Islet precursor cell (in vitro differentiated cells): ENCODE measurements at regions not wholly inside any gene's neighbourhood (a gene's known extent, or its start where the extent isn't known, plus 50 kb on each side); places are given as distances from the start of the nearest gene placed in this dataset.

ENCODE experiments used
- DNase-seq: peaks from one replicate; pipeline ENCODE4 v3.0.0-alpha.2; 2018

DNA sequence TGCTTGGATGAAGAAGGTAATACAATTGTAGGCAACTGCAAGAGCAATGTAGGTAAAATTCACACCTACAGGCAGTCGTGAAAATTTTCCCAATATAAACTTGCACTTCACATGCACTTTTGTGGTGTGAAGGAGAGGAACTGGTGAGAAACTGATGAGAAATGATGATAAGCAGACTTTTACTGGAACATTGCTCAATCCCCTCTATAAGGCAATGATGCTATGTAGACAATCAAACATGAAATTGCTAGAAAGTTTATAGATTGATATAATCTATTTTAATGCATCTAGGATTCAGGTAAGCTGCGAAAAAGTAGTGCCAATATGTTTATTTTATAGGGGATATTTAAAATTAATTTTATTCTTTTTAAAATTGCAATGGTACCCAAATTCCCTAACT, 802.2 kb downstream of the KCNT2 start:
- DNase-seq: no peak

DNA sequence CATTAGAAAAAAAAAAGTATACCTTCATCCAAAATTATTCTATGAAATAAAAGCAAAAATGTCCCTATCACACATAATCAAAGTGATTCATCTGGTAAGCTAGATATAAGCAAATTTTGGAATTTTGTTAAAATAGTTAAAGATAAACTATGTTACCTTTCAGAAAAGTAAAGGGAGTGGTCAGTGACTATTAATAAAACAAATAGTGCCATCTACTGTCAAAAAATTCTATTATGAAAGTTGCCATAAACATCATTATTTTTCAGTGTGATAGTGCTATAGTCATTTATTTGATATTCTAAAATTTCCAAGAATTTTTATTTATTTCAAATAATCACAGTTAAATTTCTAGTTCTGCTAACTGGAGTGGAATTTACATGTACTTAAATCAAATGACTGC, 803.7 kb downstream of the KCNT2 start:
- no peak for DNase-seq

DNA sequence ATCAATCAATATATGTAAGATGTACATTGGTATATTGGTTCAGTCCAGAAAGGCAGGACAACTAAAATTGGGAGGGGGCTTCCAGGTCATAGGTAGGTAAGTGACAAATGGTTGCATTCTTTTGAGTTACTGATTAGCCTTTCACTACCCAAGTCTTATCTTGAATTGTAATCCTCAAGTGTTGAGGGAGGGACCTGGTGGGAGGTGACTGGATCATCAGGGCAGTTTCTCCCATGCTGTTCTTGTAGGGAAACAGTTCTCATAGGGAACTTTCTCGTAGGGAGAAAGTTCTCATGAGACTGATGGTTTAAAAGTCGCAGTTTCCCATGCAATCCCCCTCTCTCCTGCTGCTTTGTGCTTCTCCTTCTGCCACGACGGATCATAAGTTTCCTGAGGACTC, 809.2 kb downstream of the KCNT2 start:
- DNase-seq: no peak

DNA sequence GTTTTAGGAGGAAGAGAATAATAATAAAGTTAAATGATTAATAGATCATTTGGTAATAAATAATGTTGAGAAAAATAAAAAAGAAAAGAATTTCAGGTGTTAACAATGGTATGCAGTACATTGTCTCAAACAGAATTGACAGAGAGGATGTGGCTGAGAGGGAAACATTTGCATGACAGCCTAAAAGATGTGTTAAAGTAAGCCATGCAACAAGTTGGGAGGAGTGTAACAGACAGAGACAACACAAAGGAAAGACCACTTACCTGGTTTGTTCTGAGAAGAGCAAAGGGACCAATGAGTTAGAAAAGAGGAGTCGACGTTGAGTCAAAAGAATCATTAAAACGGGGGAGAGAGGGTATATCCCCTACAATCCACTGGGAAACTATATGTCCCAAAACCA, 814.0 kb downstream of the KCNT2 start:
- DNase-seq: no peak

DNA sequence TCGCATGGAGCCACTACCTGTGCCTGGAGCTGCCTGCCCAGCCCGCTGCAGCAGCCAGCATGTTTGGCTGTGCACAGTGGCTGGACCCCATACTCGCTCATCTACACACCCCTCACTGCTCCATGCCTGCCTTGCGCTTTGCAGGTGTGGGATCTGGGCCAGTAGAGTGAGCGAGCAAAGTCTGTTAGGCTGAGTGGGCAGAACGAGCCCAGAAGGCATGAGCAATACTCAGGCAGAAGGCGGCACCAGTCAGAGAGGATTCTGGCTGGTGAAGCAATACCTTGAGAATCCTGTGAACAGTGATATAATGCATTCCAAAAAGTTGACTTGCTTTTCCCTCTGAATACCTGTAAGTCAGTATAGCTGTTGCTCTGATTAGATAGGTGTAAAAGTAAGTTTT, 816.4 kb downstream of the KCNT2 start:
- peak; percentile 63 for DNase-seq

DNA sequence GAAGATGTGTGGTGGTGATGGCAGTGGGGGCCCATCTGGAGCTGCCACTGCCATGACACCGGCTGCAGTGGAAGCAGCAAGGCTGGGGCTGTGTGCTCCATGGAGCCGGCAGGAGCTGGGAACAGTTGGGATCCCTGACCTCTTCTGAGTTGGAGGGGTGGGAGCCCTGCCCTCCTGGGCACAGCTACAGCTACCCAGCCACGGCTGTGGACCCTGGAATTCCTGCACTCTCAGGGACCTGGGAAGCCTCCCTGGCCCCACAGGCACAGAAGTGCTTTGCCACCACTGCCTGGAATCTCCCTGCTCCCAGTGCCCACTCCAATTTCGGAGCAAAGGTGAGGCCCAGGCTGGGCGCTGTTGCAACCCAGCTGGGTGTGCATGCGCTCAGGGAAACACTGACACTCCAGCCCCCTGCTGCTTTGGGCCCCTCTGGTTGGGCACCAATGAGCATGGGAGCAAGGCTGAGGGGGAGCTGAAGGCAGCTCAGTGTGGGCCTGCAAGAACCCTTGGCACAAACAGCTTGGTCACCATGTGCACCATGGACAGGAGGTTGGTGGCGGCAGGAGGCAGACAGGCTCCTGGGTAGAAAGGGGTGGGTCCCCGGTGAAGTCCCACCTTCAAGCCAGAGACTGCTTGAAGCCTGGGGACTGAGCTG, 817.6 kb downstream of the KCNT2 start:
- no peak for DNase-seq

DNA sequence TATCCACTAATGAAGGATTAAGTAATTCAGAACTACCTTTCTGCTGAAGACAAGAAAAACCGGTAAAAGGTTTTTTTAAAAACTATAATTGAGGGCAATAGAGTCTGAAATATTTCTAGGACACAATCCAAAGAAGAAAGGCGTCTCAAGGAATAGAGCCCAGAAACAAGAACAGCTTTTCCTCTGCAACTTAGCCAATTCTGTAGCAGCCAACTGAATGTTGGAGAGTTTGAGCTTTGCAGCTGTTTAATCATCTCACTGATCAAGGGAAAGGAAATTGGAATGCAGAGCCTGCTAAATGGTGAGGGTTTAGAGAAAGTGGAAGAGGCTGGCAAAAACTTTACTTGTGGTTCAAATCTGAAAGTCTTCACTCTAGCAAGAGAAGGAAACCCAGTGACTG, 818.9 kb downstream of the KCNT2 start:
- no peak for DNase-seq

DNA sequence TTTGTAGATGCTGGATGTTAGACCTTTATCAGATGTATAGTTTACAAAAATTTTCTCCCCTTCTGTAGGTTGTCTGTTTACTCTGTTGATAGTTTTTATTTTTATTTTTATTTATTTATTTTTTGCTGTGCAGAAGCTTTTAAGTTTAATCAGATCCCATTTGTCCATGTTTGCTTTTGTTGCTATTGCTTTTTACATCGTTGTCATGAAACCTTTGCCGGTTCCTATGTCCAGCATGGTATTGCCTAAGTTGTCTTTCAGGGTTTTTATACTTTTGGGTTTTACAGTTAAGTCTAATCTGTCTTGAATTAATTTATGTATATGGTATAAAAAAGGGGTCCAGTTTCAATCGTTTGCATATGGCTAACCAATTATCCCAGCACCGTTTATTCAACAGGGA, 819.5 kb downstream of the KCNT2 start:
- DNase-seq: no peak

DNA sequence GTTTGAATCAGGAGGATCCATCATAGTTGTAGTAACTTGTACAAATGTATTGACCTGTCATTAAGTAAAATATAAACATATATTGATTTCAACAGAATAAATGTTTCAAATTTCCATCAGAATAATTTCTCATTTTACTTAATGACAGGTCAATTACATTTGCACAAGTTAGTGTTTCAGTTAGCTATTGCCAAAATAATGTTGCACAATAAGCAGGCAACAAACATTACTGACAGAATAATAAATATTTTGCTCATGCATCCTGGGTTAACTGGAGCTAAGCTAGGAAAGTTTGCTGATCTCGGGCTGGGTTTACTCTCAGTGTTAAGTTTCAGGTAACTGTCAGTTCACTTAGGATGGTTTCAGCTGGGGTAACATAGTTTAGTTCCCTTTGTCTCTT, 822.4 kb downstream of the KCNT2 start:
- DNase-seq: no peak

DNA sequence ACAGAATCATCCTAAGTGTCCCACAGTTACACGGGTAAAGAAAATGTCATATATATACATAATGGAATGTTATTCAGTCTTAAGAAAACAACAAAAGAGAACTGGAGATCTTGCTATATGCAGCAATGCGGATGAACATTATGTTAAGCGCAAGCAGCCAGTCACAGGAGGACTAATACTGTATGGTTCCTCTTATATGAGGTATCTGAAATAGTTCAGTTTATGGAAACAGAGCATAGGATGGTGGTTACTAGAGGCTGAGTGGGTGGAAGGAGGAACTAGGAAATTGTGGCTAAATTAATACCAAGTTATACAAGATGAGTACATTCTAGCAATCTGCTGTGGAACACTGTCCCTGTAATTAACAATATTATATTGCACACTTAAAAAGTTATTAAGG, 834.3 kb downstream of the KCNT2 start:
- no peak for DNase-seq

DNA sequence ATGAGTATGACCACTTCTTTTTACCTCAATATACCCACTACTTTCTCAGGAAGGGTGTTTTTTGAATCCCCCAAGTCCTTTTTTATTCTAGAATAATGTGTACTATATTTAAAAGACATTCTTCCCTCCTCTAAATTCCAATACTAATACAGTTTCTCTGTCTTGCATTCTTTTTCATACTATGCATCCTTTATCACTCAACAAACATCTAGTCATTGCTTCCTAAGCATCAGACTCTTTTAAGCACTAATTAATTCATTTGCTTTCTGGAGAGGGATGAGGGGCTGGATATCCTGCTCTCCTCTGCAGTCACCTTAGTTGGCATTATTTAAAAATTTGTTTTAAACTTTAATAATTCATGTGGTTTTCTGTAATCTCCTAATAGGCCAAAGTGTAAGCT, 838.8 kb downstream of the KCNT2 start:
- DNase-seq: no peak

DNA sequence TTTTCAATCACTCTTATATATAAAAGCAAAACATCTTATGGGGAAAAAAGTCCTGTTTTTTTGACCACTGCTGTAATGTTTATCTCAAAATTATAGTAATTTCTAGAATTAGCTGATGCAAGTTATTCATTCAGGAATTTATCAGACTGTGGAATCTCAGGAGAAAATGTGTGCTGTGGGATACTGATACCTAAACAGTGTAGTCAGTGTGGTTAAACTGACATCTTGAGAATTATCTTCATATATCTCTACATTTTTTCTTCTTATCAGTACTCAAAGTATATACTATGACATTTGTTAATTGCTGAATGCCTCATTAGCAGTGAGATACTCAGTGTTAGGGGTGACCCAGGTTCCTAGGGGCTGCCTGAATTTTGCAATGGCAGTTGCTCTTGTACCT, 839.3 kb downstream of the KCNT2 start:
- DNase-seq: no peak

DNA sequence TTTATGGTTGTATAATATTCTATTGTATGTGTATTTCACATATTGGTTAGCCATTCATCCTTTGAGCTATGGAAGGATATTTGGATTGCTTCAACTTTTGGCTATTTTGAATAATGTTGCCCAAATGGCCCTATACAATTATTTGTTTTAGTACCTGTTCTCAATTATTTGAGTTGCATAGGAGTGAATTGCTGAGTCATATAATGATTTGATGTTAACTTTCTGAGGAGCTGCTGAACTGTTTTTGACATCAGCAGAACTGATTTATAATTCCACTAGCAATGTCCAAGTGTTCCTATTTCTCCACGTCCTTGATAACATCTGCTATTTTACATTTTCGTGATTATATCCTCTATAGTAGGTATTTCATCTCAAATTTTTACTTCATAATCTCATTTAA, 839.9 kb downstream of the KCNT2 start:
- DNase-seq: no peak

DNA sequence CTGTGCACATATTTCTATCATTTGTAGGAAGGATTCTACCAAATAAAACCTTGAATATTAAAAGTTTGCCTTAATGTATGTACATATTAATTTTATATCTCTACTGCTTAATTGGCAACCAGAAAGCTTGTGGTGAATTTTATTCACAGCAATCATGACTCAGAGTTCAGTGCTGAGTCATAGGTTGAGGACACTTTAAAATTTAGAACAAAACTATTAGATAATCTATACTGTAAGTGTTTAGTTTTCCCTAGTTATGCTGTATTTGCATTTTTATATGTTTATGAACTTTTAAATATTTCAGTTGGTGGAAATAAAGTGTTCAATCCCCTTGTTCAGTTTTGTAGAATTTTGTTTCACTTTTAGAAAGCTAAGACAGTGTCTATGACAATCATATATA, 841.5 kb downstream of the KCNT2 start:
- DNase-seq: no peak

DNA sequence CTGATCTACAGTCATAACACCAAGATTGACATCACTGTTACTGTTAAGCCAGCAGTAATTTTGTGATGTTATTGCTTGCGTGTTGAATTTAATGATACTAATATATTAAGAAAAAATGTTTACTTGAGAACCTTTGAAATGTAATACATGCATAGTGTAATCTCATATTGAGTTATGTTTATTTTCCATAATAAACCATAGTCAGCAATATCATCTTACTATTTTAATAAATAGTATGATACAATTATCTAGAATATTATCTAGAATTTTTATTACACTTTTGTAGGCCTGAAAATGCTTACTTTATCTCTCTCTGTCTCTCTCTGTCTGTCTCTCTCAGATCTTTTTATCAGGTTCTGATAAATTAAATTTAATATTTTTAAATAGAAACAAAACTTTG, 843.1 kb downstream of the KCNT2 start:
- no peak for DNase-seq

DNA sequence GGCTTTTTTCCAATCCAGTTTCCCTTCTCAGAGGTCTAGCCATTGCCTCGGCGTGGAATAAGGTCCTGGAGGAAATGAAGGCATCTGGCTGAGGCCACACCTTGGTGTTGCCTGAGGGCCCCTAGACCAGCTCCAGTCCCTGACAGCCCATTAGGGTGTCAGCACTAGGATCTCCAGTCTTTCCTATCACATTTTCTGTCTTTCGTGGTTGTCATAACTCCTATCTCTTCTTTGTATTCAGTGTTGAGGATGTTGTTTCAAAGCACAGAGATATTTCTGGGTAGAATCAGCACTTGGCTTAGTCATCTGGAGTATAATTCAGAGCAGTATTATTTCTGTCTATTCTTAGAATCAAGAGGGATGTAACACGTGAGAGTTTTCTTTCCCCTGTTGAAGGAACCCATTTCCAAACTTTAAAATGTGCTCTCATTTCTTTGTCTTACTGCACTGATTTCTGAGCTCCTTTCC, 844.3 kb downstream of the KCNT2 start:
- peak; percentile 68 for DNase-seq

DNA sequence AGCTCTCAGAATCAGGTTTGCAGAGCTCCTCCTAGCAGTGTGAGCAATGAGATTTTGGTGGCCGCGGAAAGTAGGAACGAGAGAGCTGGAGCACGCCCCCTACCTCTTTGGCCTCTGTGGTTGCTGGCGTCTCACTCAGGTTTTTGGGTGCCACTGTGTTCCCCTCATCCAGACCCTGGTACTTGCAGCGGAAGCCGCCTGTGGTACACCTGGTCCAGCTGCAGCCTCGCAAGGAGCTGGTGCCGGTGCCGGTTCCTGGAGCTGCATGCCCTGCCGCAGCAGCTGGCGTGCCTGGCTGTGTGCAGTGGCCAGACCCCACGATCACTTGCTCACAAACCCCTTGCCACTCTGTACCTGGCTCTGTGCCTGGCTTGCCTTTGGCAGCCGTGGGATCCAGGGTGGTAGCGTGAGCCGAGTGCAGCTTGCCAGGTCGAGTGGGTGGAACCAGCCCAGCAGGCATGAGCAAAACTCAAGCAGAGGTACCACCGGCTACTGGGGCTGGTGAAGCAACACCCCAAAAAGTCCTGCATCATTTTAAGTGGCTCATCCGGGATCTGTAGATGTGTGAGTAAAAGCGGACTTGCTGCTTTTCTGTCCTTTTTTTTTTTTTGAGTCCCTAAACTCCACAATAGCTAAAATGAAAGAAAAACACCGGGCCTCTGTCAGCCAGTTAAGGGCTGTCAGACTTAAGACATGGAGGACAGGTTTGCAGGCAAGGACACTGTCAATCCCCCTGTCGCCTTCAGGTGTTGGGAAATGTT, 844.9 kb downstream of the KCNT2 start:
- DNase-seq: no peak

DNA sequence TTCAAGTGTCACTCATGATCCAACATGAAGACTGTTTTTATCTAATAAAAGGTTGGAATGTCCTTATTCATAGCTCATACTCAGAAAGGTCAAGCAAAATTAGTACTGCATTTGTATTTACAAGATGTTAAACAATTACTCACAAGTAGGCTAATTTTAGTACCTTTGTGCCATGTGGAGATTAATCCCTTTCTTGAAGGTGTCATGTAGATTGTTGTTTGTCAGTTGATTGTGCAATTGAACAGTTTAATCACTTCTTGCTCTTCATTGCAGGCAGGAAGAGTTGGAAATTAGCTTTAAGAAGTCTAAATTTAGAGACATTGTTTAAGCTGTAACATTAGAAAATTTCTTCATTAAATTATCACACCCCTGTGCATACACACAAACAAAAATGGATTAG, 847.1 kb downstream of the KCNT2 start:
- no peak for DNase-seq

DNA sequence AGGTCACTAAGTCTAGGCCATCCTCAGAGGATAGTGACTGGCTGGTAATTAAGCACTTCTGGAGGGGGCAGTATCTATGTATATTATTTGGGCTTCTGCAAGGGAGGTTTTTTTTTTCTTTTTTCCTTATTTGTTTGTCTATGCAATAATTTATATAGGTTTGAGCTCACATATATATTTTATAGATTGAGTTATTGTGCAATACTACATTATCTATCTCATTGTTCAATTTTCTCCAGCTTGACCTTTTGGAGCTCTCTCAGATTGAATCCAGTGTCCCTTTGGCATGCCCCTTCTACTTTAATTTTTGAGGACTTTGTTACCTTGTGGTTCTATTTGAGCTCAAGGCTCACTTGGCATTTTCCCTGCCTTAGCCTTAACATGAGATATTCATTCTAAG, 852.1 kb downstream of the KCNT2 start:
- no peak for DNase-seq

DNA sequence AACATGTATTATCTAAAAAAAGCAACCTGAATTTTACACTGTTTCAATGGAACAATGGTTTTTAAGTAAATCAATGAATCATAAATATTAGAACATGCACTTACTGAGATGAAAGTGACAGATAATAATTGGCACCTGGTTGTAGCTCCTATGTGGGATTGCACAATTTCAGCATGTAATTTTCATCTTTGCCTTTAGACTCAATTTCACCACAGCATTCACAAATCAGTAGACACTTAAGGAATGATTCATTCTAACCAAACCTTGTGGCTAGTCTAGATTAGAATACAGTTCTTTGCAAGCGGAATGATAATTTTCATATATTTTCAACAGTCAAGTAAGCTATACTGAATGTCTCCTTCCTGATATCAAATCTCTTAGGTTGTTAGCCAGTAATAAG, 853.4 kb downstream of the KCNT2 start:
- no peak for DNase-seq

DNA sequence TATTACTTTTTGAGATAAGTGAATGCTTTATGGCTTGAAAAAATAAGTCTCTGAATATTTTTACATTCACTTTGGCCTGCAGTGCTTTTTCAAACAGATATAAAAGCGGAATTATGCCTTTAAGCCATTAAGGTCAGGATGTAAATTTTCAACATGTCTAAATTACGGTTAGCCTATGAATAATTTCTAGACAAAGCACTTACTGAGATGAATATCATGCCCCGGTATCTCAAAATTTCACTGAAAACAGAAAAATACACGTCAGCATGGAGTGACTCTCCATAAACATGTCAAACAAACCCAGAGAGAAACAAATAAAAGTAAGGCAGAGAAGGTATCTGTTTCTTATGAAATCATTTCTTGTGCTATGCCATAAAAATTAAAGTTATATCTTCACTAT, 853.9 kb downstream of the KCNT2 start:
- no peak for DNase-seq

DNA sequence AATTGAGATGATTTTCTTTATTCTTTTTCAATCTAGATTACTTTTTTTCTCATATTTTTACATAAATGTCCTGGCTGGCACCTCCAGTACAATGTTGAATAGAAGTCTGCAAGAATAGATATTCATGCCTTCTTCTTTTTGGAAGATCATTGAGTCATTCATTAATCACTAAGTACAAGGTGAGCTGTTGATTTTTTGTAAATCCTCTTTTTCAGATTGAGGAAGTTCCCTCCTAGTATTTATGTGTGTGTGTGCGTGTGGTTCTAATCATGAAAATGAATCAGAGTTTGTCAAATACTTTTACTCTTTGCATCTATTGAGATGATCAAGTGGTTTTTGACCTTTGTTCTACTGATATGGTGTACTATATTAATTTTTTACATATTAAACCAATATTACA, 859.3 kb downstream of the KCNT2 start:
- no peak for DNase-seq

DNA sequence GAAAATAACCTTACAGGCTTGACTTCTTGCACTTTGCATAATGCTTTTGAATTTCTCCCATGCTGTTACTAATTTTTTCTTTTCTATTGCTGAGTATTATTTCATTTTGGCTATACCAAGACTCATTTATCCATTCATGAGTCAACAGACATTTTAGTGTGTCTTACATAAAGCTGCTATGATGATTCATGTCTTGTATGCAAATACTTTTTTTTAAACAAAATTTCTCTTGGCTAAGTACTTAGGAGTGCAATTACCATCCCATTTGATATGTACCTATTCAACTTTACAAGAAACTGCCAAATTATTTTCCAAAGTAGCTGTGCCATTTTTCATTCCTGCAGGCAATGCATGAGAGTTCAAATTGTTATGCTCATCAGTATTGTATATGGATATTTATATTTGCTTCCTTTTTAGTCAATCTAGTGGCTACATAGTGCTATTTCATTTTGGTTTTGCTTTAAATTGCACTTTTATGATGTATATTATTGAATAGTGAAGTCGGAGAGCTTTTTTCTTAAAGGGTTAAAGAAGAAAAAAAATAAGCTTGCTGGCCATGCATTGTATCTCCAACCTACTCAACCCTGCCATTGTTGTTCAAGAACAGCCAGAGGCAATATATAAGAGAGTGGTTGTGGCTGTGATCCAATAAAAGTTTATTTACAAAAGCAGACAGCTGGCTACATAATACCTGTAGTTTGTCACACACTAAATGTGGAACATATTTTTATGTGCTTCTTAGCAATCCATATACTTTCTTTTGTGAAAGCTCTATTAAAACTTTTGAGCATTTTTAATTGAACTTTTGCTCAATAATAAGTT, 862.8 kb downstream of the KCNT2 start:
- no peak for DNase-seq

DNA sequence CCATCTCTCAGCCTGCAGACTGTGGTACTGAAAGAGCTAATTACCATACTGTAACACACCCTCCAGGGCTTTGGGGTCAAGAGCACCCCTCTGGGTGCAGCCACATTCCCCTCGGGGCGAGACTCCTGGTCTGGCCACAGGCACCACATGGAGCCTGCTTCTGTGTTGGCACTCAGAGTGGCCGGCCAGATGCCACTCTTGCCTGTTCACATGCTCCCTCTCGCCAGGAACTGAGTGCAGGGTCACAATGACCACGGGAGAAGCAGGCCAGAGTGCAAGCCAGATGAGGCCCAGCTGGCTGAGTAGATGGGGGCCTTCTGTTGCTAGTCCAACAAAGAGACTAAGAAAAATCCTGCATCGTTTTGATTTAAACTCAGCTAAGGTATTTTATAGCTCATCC, 864.0 kb downstream of the KCNT2 start:
- DNase-seq: no peak
